ENCODE measurements at regions not wholly inside any gene's neighbourhood (a gene's known extent, or its start where the extent isn't known, plus 50 kb on each side); places are given as distances from the start of the nearest gene placed in this dataset.

- H3K4me1 ChIP-seq (ENCODE audit: control insufficient read depth in 2 of 2, insufficient read depth in 2 of 2, low read length in 2 of 2), result no peaks in the 10 kb centered on the region
- no peak overlapping the region for H3K4me3 ChIP-seq (ENCODE audit: low read length in 2 of 2)
- no peaks in the 10 kb centered on the region for H3K36me3 ChIP-seq (ENCODE audit: control insufficient read depth in 2 of 2, insufficient read depth in 2 of 2, low read length in 2 of 2)
- no peak overlapping the region for H3K9ac ChIP-seq (ENCODE audit: low read depth in 1 of 2, low read length in 2 of 2)
- no peak overlapping the region for H3K27ac ChIP-seq (ENCODE audit: low read depth in 2 of 2, low read length in 2 of 2)
- no peaks in the 10 kb centered on the region for H3K27me3 ChIP-seq (ENCODE audit: control insufficient read depth in 2 of 2, insufficient read depth in 2 of 2, low read length in 2 of 2)
- no peaks in the 10 kb centered on the region for H3K9me3 ChIP-seq (ENCODE audit: control insufficient read depth in 2 of 2, low read length in 2 of 2)
Measured at GRCh38 chr3:22262386-22262785, 511.4 kb upstream of the ZNF385D start.

GRCh38 chr3:22263042-22263441 is 512.0 kb upstream of the ZNF385D start:
- Histone ChIP-seq H3K27ac (ENCODE audit: low read depth in 2 of 2, low read length in 2 of 2) (no peak overlapping the region), H3K4me1 (ENCODE audit: control insufficient read depth in 2 of 2, insufficient read depth in 2 of 2, low read length in 2 of 2) (no peaks in the 10 kb centered on the region), H3K9ac (ENCODE audit: low read depth in 1 of 2, low read length in 2 of 2) (no peak overlapping the region), H3K36me3 (ENCODE audit: control insufficient read depth in 2 of 2, insufficient read depth in 2 of 2, low read length in 2 of 2) (no peaks in the 10 kb centered on the region), H3K27me3 (ENCODE audit: control insufficient read depth in 2 of 2, insufficient read depth in 2 of 2, low read length in 2 of 2) (no peaks in the 10 kb centered on the region), H3K9me3 (ENCODE audit: control insufficient read depth in 2 of 2, low read length in 2 of 2) (no peaks in the 10 kb centered on the region), H3K4me3 (ENCODE audit: low read length in 2 of 2) (no peak overlapping the region)

- H3K9ac ChIP-seq (ENCODE audit: low read depth in 1 of 2, low read length in 2 of 2), result no peak overlapping the region
- no peaks in the 10 kb centered on the region for H3K4me1 ChIP-seq (ENCODE audit: control insufficient read depth in 2 of 2, insufficient read depth in 2 of 2, low read length in 2 of 2)
- H3K4me3 ChIP-seq (ENCODE audit: low read length in 2 of 2), result no peak overlapping the region
- H3K9me3 ChIP-seq (ENCODE audit: control insufficient read depth in 2 of 2, low read length in 2 of 2), result no peaks in the 10 kb centered on the region
- no peak overlapping the region for H3K27ac ChIP-seq (ENCODE audit: low read depth in 2 of 2, low read length in 2 of 2)
- no peaks in the 10 kb centered on the region for H3K36me3 ChIP-seq (ENCODE audit: control insufficient read depth in 2 of 2, insufficient read depth in 2 of 2, low read length in 2 of 2)
- H3K27me3 ChIP-seq (ENCODE audit: control insufficient read depth in 2 of 2, insufficient read depth in 2 of 2, low read length in 2 of 2), result no peaks in the 10 kb centered on the region
Measured at GRCh38 chr3:22265403-22265802, 514.4 kb upstream of the ZNF385D start.

- Histone ChIP-seq H3K27me3 (ENCODE audit: control insufficient read depth in 2 of 2, insufficient read depth in 2 of 2, low read length in 2 of 2) (no peaks in the 10 kb centered on the region), H3K27ac (ENCODE audit: low read depth in 2 of 2, low read length in 2 of 2) (no peak overlapping the region), H3K4me1 (ENCODE audit: control insufficient read depth in 2 of 2, insufficient read depth in 2 of 2, low read length in 2 of 2) (no peaks in the 10 kb centered on the region), H3K4me3 (ENCODE audit: low read length in 2 of 2) (no peak overlapping the region), H3K36me3 (ENCODE audit: control insufficient read depth in 2 of 2, insufficient read depth in 2 of 2, low read length in 2 of 2) (no peaks in the 10 kb centered on the region), H3K9me3 (ENCODE audit: control insufficient read depth in 2 of 2, low read length in 2 of 2) (no peaks in the 10 kb centered on the region), H3K9ac (ENCODE audit: low read depth in 1 of 2, low read length in 2 of 2) (no peak overlapping the region)
Measured at GRCh38 chr3:22269831-22270230, 518.8 kb upstream of the ZNF385D start.

- Histone ChIP-seq H3K9me3 (ENCODE audit: control insufficient read depth in 2 of 2, low read length in 2 of 2) (no peaks in the 10 kb centered on the region), H3K27ac (ENCODE audit: low read depth in 2 of 2, low read length in 2 of 2) (no peak overlapping the region), H3K4me3 (ENCODE audit: low read length in 2 of 2) (no peak overlapping the region), H3K4me1 (ENCODE audit: control insufficient read depth in 2 of 2, insufficient read depth in 2 of 2, low read length in 2 of 2) (no peaks in the 10 kb centered on the region), H3K36me3 (ENCODE audit: control insufficient read depth in 2 of 2, insufficient read depth in 2 of 2, low read length in 2 of 2) (no peaks in the 10 kb centered on the region), H3K9ac (ENCODE audit: low read depth in 1 of 2, low read length in 2 of 2) (no peak overlapping the region), H3K27me3 (ENCODE audit: control insufficient read depth in 2 of 2, insufficient read depth in 2 of 2, low read length in 2 of 2) (no peaks in the 10 kb centered on the region)
Measured at GRCh38 chr3:22276351-22276750, 525.3 kb upstream of the ZNF385D start.

GRCh38 chr3:22284559-22284958 is 533.5 kb upstream of the ZNF385D start:
- H3K27ac ChIP-seq (ENCODE audit: low read depth in 2 of 2, low read length in 2 of 2), result no peak overlapping the region
- no peaks in the 10 kb centered on the region for H3K9me3 ChIP-seq (ENCODE audit: control insufficient read depth in 2 of 2, low read length in 2 of 2)
- no peak overlapping the region for H3K4me3 ChIP-seq (ENCODE audit: low read length in 2 of 2)
- no peaks in the 10 kb centered on the region for H3K4me1 ChIP-seq (ENCODE audit: control insufficient read depth in 2 of 2, insufficient read depth in 2 of 2, low read length in 2 of 2)
- no peaks in the 10 kb centered on the region for H3K36me3 ChIP-seq (ENCODE audit: control insufficient read depth in 2 of 2, insufficient read depth in 2 of 2, low read length in 2 of 2)
- H3K9ac ChIP-seq (ENCODE audit: low read depth in 1 of 2, low read length in 2 of 2), result no peak overlapping the region
- no peaks in the 10 kb centered on the region for H3K27me3 ChIP-seq (ENCODE audit: control insufficient read depth in 2 of 2, insufficient read depth in 2 of 2, low read length in 2 of 2)

GRCh38 chr3:22288756-22289155 is 537.7 kb upstream of the ZNF385D start:
- H3K4me1 ChIP-seq (ENCODE audit: control insufficient read depth in 2 of 2, insufficient read depth in 2 of 2, low read length in 2 of 2), result no peaks in the 10 kb centered on the region
- H3K4me3 ChIP-seq (ENCODE audit: low read length in 2 of 2), result no peak overlapping the region
- H3K27ac ChIP-seq (ENCODE audit: low read depth in 2 of 2, low read length in 2 of 2), result no peak overlapping the region

GRCh38 chr3:22292681-22293080 is 541.7 kb upstream of the ZNF385D start:
- Histone ChIP-seq H3K4me1 (ENCODE audit: control insufficient read depth in 2 of 2, insufficient read depth in 2 of 2, low read length in 2 of 2) (no peaks in the 10 kb centered on the region), H3K27ac (ENCODE audit: low read depth in 2 of 2, low read length in 2 of 2) (no peak overlapping the region), H3K27me3 (ENCODE audit: control insufficient read depth in 2 of 2, insufficient read depth in 2 of 2, low read length in 2 of 2) (no peaks in the 10 kb centered on the region), H3K36me3 (ENCODE audit: control insufficient read depth in 2 of 2, insufficient read depth in 2 of 2, low read length in 2 of 2) (no peaks in the 10 kb centered on the region), H3K4me3 (ENCODE audit: low read length in 2 of 2) (no peak overlapping the region), H3K9me3 (ENCODE audit: control insufficient read depth in 2 of 2, low read length in 2 of 2) (no peaks in the 10 kb centered on the region), H3K9ac (ENCODE audit: low read depth in 1 of 2, low read length in 2 of 2) (no peak overlapping the region)

More at GRCh38 chr3:22288756-22289155, 537.7 kb upstream of the ZNF385D start:
- no peaks in the 10 kb centered on the region for H3K27me3 ChIP-seq (ENCODE audit: control insufficient read depth in 2 of 2, insufficient read depth in 2 of 2, low read length in 2 of 2)
- no peaks in the 10 kb centered on the region for H3K9me3 ChIP-seq (ENCODE audit: control insufficient read depth in 2 of 2, low read length in 2 of 2)
- no peaks in the 10 kb centered on the region for H3K36me3 ChIP-seq (ENCODE audit: control insufficient read depth in 2 of 2, insufficient read depth in 2 of 2, low read length in 2 of 2)
- H3K9ac ChIP-seq (ENCODE audit: low read depth in 1 of 2, low read length in 2 of 2), result no peak overlapping the region

- Histone ChIP-seq H3K4me3 (ENCODE audit: low read length in 2 of 2) (no peak overlapping the region), H3K4me1 (ENCODE audit: control insufficient read depth in 2 of 2, insufficient read depth in 2 of 2, low read length in 2 of 2) (no peaks in the 10 kb centered on the region)
Measured at GRCh38 chr3:22296601-22297000, 545.6 kb upstream of the ZNF385D start.

GRCh38 chr3:22297436-22297835 is 546.4 kb upstream of the ZNF385D start:
- Histone ChIP-seq H3K9me3 (ENCODE audit: control insufficient read depth in 2 of 2, low read length in 2 of 2) (no peaks in the 10 kb centered on the region), H3K27ac (ENCODE audit: low read depth in 2 of 2, low read length in 2 of 2) (no peak overlapping the region), H3K36me3 (ENCODE audit: control insufficient read depth in 2 of 2, insufficient read depth in 2 of 2, low read length in 2 of 2) (no peaks in the 10 kb centered on the region), H3K27me3 (ENCODE audit: control insufficient read depth in 2 of 2, insufficient read depth in 2 of 2, low read length in 2 of 2) (no peaks in the 10 kb centered on the region), H3K9ac (ENCODE audit: low read depth in 1 of 2, low read length in 2 of 2) (no peak overlapping the region), H3K4me1 (ENCODE audit: control insufficient read depth in 2 of 2, insufficient read depth in 2 of 2, low read length in 2 of 2) (no peaks in the 10 kb centered on the region), H3K4me3 (ENCODE audit: low read length in 2 of 2) (no peak overlapping the region)

More at GRCh38 chr3:22296601-22297000, 545.6 kb upstream of the ZNF385D start:
- Histone ChIP-seq H3K27me3 (ENCODE audit: control insufficient read depth in 2 of 2, insufficient read depth in 2 of 2, low read length in 2 of 2) (no peaks in the 10 kb centered on the region), H3K9ac (ENCODE audit: low read depth in 1 of 2, low read length in 2 of 2) (no peak overlapping the region), H3K27ac (ENCODE audit: low read depth in 2 of 2, low read length in 2 of 2) (no peak overlapping the region), H3K9me3 (ENCODE audit: control insufficient read depth in 2 of 2, low read length in 2 of 2) (no peaks in the 10 kb centered on the region), H3K36me3 (ENCODE audit: control insufficient read depth in 2 of 2, insufficient read depth in 2 of 2, low read length in 2 of 2) (no peaks in the 10 kb centered on the region)

- no peak overlapping the region for H3K4me3 ChIP-seq (ENCODE audit: low read length in 2 of 2)
- H3K27ac ChIP-seq (ENCODE audit: low read depth in 2 of 2, low read length in 2 of 2), result no peak overlapping the region
- no peak overlapping the region for H3K9ac ChIP-seq (ENCODE audit: low read depth in 1 of 2, low read length in 2 of 2)
- H3K36me3 ChIP-seq (ENCODE audit: control insufficient read depth in 2 of 2, insufficient read depth in 2 of 2, low read length in 2 of 2), result no peaks in the 10 kb centered on the region
- no peaks in the 10 kb centered on the region for H3K27me3 ChIP-seq (ENCODE audit: control insufficient read depth in 2 of 2, insufficient read depth in 2 of 2, low read length in 2 of 2)
- H3K9me3 ChIP-seq (ENCODE audit: control insufficient read depth in 2 of 2, low read length in 2 of 2), result no peaks in the 10 kb centered on the region
- H3K4me1 ChIP-seq (ENCODE audit: control insufficient read depth in 2 of 2, insufficient read depth in 2 of 2, low read length in 2 of 2), result no peaks in the 10 kb centered on the region
Measured at GRCh38 chr3:22306454-22306853, 555.4 kb upstream of the ZNF385D start.

All from mucosa of rectum (tissue), 2 donors.